CD8-positive, alpha-beta memory T cell (primary cell): ENCODE measurements at regions not wholly inside any gene's neighbourhood (a gene's known extent, or its start where the extent isn't known, plus 50 kb on each side); places are given as distances from the start of the nearest gene placed in this dataset.

Experiments
- CTCF ChIA-PET: fragments of 350-600 bp; sonication (Branson Sonifier 250); formaldehyde crosslinking; loops from one replicate; lab custom pipeline; 2021; ENCODE audit warnings: antibody characterized with exemption; lab: Charles Lee
- POLR2A ChIA-PET: fragments of 350-600 bp; sonication (Branson Sonifier 250); formaldehyde crosslinking; loops from one replicate; lab custom pipeline; 2021; ENCODE audit warnings: antibody characterized with exemption; lab: Charles Lee
- DNase-seq, 5 donors: peaks; one replicate each; pipeline versions ENCODE4 v3.0.0 to v3.0.0-alpha.2; 2020 to 2022; ENCODE audit warnings: mixed read lengths in 1 of 5
- H3K27ac ChIP-seq: one replicate; pipeline ENCODE4 v1.7.0; 2013; ENCODE audit warnings: low read depth, mild to moderate bottlenecking, low read length, moderate library complexity
- H3K27me3 ChIP-seq: 2 replicates; pipeline ENCODE4 v1.7.0; 2013; ENCODE audit warnings: low read length, mild to moderate bottlenecking; ENCODE audit not compliant: insufficient read depth, poor library complexity, severe bottlenecking
- H3K36me3 ChIP-seq: 2 replicates; pipeline ENCODE4 v1.7.0; 2013; ENCODE audit warnings: mild to moderate bottlenecking, low read length, moderate library complexity; ENCODE audit not compliant: insufficient read depth
- H3K4me1 ChIP-seq: 2 replicates; pipeline ENCODE4 v1.7.0; 2013; ENCODE audit warnings: mild to moderate bottlenecking, low read length, moderate library complexity; ENCODE audit not compliant: insufficient read depth
- H3K4me3 ChIP-seq: 2 replicates; pipeline ENCODE4 v1.7.0; 2013; ENCODE audit warnings: mild to moderate bottlenecking, low read length
- H3K9me3 ChIP-seq: 2 replicates; pipeline ENCODE4 v1.7.0; 2013; ENCODE audit warnings: mild to moderate bottlenecking, low read length
- H3K27ac Mint-ChIP-seq, 8 donors: one replicate each; pipeline ENCODE4 v1.8.0; 2020 to 2021; ENCODE audit warnings: mixed read lengths in 8 of 8, mild to moderate bottlenecking in 6 of 8, inconsistent platforms in 3 of 8, moderate library complexity in 3 of 8
- H3K27me3 Mint-ChIP-seq, 2 donors: one replicate each; pipeline ENCODE4 v1.8.0; 2020 to 2021; ENCODE audit warnings: mixed read lengths in 2 of 2, mild to moderate bottlenecking in 1 of 2, moderate library complexity in 1 of 2
- H3K36me3 Mint-ChIP-seq, 3 donors: one replicate each; pipeline ENCODE4 v1.8.0; 2020 to 2021; ENCODE audit warnings: mixed read lengths in 3 of 3, inconsistent platforms in 1 of 3, mild to moderate bottlenecking in 1 of 3
- H3K4me1 Mint-ChIP-seq, 3 donors: one replicate each; pipeline ENCODE4 v1.8.0; 2020 to 2021; ENCODE audit warnings: mixed read lengths in 3 of 3, inconsistent platforms in 1 of 3, mild to moderate bottlenecking in 1 of 3
- H3K4me3 Mint-ChIP-seq, 7 donors: one replicate each; pipeline ENCODE4 v1.8.0; 2020 to 2021; ENCODE audit warnings: mixed read lengths in 7 of 7, mild to moderate bottlenecking in 6 of 7, moderate library complexity in 4 of 7, inconsistent platforms in 2 of 7
- H3K9me3 Mint-ChIP-seq, 5 donors: one replicate each; pipeline ENCODE4 v1.8.0; 2020 to 2022; ENCODE audit warnings: mixed read lengths in 5 of 5, mild to moderate bottlenecking in 3 of 5, moderate library complexity in 2 of 5, inconsistent platforms in 1 of 5

GRCh38 chr5:159819591-159820411, 96.5 kb upstream of the ADRA1B start:
- H3K9me3 ChIP-seq, result no peaks in the 10 kb centered on the region
- DNase-seq, result no peak
- H3K27ac ChIP-seq, result no peak overlapping the region
- peak overlapping the region in 1 of 8 donors; percentile 7 for H3K27ac Mint-ChIP-seq
- no peaks in the 10 kb centered on the region for H3K4me1 Mint-ChIP-seq
- no peaks in the 10 kb centered on the region for H3K27me3 ChIP-seq
- no peaks in the 10 kb centered on the region for H3K36me3 Mint-ChIP-seq
- no peak overlapping the region for H3K4me3 ChIP-seq
- H3K27me3 Mint-ChIP-seq, result peaks cover 5 to 23% of the 10 kb centered on the region in 2 donors
- no peaks in the 10 kb centered on the region for H3K36me3 ChIP-seq
- H3K4me1 ChIP-seq, result no peaks in the 10 kb centered on the region
- no peak overlapping the region for H3K4me3 Mint-ChIP-seq
- H3K9me3 Mint-ChIP-seq, result no peaks in the 10 kb centered on the region
- ChIA-PET CTCF (interaction anchor here (0.6 kb wide), 1 partner anchor 1338 kb away, joined by 3 read pairs; no protein-coding TSS in a partner anchor), POLR2A (no interaction called here)

DNA sequence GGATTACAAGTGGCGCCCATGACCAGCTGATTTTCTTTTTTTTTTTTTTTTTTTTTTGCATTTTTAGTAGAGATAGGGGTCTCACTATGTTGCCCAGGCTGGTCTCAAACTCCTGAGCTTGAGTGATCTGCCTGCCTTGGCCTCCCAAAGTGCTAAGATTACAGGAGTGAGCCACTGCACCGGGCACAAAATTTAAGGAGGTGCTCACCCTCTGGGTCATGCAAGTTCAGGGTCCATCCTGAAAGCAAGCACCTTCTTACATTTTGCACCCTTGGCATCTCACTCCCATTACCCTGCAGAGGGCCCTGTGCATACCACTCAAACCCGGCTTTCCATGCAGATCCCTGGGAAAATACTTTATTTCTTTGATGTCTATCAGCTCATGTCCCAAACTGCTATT, 95.6 kb upstream of the ADRA1B start:
- Mint-ChIP-seq H3K4me1 (no peaks in the 10 kb centered on the region), H3K27ac (no peak overlapping the region), H3K36me3 (no peaks in the 10 kb centered on the region), H3K9me3 (no peaks in the 10 kb centered on the region), H3K4me3 (no peak overlapping the region), H3K27me3 (peaks cover 5 to 23% of the 10 kb centered on the region in 2 donors)
- H3K4me3 ChIP-seq, result no peak overlapping the region
- H3K9me3 ChIP-seq, result no peaks in the 10 kb centered on the region
- POLR2A ChIA-PET, result no interaction called here
- no peak for DNase-seq
- CTCF ChIA-PET, result interaction anchor here (0.6 kb wide), 1 partner anchor 1337 kb away, joined by 3 read pairs; no protein-coding TSS in a partner anchor
- no peaks in the 10 kb centered on the region for H3K27me3 ChIP-seq
- no peaks in the 10 kb centered on the region for H3K36me3 ChIP-seq
- no peak overlapping the region for H3K27ac ChIP-seq
- no peaks in the 10 kb centered on the region for H3K4me1 ChIP-seq

DNA sequence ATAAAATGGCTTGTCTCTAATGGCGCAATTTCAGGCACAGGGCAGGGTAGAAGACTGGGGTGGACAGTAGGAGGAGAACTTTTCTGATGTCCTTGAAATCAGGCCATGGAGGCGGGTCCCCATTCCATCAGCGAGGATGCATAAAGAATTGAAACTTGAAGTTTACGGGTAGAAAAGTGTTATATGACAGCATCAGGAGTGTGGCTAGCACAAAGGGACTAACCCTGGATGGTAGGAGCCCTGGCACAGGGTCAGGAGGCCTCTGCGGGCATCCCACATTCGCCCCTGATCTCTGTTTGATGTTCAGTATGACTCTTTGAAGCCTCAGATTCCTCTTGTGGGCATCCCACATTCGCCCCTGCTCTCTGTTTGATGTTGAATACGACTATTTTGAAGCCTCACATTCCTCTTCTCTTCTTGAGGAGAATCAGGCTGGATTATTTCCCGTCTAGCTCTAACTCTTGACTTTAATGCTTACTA, 94.8 kb upstream of the ADRA1B start:
- no peaks in the 10 kb centered on the region for H3K9me3 ChIP-seq
- H3K4me1 ChIP-seq, result no peaks in the 10 kb centered on the region
- Mint-ChIP-seq H3K4me1 (no peaks in the 10 kb centered on the region), H3K36me3 (no peaks in the 10 kb centered on the region), H3K27ac (no peak overlapping the region), H3K27me3 (peaks cover 2 to 16% of the 10 kb centered on the region in 2 donors), H3K4me3 (no peak overlapping the region), H3K9me3 (no peaks in the 10 kb centered on the region)
- POLR2A ChIA-PET, result no interaction called here
- H3K4me3 ChIP-seq, result no peak overlapping the region
- DNase-seq, result no peak
- no peaks in the 10 kb centered on the region for H3K27me3 ChIP-seq
- H3K36me3 ChIP-seq, result no peaks in the 10 kb centered on the region
- CTCF ChIA-PET, result no interaction called here
- H3K27ac ChIP-seq, result no peak overlapping the region

DNA sequence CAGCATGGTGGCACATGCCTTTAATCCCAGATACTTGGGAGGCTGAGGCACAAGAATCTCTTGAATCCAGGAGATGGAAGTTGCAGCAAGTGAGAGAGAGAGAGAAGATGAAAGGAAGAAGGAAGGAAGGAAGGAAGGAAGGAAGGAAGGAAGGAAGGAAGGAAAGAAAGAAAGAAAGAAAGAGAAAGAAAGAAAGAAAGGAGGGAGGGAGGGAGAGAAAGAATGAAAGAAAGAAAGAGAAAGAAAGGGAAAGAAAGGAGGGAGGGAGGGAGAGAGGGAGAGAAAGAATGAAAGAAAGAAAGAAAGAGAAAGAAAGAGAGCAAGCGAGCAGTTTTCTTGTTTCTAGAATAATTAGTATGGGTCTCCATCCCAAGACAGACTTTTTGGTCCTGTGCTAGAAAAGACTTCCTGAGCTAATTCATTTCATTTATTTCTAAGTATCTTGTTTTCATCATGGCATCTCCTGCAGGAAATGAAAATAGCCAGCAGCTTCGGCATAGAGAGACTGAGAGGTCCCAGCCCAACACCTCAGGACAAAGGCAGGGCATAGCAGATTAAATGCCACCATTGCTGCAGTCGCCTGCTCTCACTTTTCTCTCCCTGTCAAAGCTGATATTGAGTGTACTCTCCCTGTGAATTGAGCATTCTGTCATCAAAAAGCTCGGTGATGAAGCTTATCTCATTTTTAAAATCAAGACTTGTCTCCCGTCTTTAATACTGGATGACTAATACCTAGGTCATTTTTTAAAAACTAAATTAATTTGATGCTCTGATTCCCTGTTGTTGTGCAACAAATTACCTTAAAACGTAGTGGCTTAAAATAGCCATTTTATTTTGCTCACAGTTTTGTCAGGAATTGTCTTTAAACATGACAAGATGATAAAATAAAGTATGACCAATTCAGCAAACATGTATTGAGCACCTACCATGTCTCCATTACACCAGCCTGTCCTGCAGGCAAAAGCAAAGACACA, 91.8 kb upstream of the ADRA1B start:
- H3K27me3 ChIP-seq, result no peaks in the 10 kb centered on the region
- CTCF ChIA-PET, result no interaction called here
- no peaks in the 10 kb centered on the region for H3K36me3 Mint-ChIP-seq

GRCh38 chr5:159825551-159826051, 90.7 kb upstream of the ADRA1B start:
- ChIA-PET POLR2A (no interaction called here), CTCF (no interaction called here)
- Mint-ChIP-seq H3K27me3 (peaks cover 3 to 16% of the 10 kb centered on the region in 2 donors), H3K27ac (no peak overlapping the region), H3K9me3 (no peaks in the 10 kb centered on the region), H3K36me3 (no peaks in the 10 kb centered on the region), H3K4me3 (no peak overlapping the region), H3K4me1 (no peaks in the 10 kb centered on the region)
- Histone ChIP-seq H3K9me3 (no peaks in the 10 kb centered on the region), H3K4me3 (no peak overlapping the region), H3K36me3 (no peaks in the 10 kb centered on the region), H3K27ac (no peak overlapping the region), H3K27me3 (no peaks in the 10 kb centered on the region), H3K4me1 (no peaks in the 10 kb centered on the region)
- no peak for DNase-seq

More for the DNA sequence above, 91.8 kb upstream of the ADRA1B start:
- Histone ChIP-seq H3K36me3 (no peaks in the 10 kb centered on the region), H3K4me1 (no peaks in the 10 kb centered on the region), H3K9me3 (no peaks in the 10 kb centered on the region), H3K27ac (no peak overlapping the region), H3K4me3 (no peak overlapping the region)
- POLR2A ChIA-PET, result no interaction called here
- Mint-ChIP-seq H3K27ac (peak overlapping the region in 1 of 8 donors; percentile 29), H3K4me1 (no peaks in the 10 kb centered on the region), H3K9me3 (no peaks in the 10 kb centered on the region), H3K4me3 (no peak overlapping the region), H3K27me3 (peaks cover 3 to 12% of the 10 kb centered on the region in 2 donors)
- DNase-seq, result no peak

DNA sequence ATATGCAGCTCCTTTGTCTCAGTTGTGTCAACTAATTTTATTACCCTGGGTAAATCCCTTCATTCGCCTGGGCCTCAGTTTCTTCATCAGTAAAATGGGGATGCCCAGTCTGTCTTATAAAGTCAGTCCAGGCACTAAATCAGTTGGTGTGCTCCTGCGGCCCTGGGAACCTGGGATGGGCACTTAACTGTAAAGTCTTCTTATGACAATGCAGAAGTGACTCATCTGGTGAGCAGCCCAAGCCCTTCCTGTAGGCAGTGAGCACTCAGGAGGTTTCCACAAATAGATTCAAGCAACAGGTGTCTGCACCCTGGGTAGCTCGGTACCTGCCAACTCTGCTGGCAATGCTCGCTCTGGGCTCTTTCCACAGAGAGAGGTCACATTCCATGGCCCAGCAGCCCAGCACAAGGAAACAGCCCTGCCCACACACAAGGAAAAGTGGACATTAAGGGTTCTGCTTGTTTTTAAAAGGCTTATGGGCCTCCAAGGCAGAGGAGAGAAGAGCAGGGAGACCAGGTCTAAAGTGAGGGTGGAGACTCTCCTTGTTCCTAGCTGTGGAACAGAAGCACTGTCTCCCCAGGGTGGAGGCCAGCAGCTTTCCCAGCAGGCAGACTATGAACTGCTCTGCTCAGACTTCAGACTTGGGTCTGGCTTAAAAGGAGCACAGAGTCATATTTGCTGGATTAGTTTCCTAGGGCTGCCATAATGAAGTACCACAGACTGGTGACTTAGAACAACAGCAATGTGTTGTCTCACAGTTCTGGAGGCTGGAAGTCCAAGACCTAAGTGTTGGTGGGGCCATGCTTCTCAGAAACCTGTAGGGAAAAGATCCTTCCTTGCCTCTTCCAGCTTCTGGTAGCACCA, 89.7 kb upstream of the ADRA1B start:
- CTCF ChIA-PET, result no interaction called here

GRCh38 chr5:159827861-159828260, 88.4 kb upstream of the ADRA1B start:
- Mint-ChIP-seq H3K27ac (no peak overlapping the region), H3K4me3 (no peak overlapping the region), H3K27me3 (peaks cover 7 to 20% of the 10 kb centered on the region in 2 donors), H3K36me3 (no peaks in the 10 kb centered on the region), H3K4me1 (no peaks in the 10 kb centered on the region), H3K9me3 (no peaks in the 10 kb centered on the region)
- H3K4me1 ChIP-seq, result no peaks in the 10 kb centered on the region
- DNase-seq, result no peak
- ChIA-PET POLR2A (no interaction called here), CTCF (interaction anchor here (0.6 to 0.7 kb wide), 2 partner anchors 207 to 386 kb away, joined by 3 read pairs; no protein-coding TSS in a partner anchor)
- no peaks in the 10 kb centered on the region for H3K9me3 ChIP-seq
- H3K27me3 ChIP-seq, result no peaks in the 10 kb centered on the region
- no peaks in the 10 kb centered on the region for H3K36me3 ChIP-seq
- no peak overlapping the region for H3K27ac ChIP-seq
- H3K4me3 ChIP-seq, result no peak overlapping the region

More for the DNA sequence above, 89.7 kb upstream of the ADRA1B start:
- no peak overlapping the region for H3K27ac Mint-ChIP-seq
- no peaks in the 10 kb centered on the region for H3K36me3 Mint-ChIP-seq
- no peaks in the 10 kb centered on the region for H3K4me1 Mint-ChIP-seq
- no peak for DNase-seq
- no peaks in the 10 kb centered on the region for H3K27me3 ChIP-seq
- no peak overlapping the region for H3K4me3 Mint-ChIP-seq
- no peaks in the 10 kb centered on the region for H3K9me3 ChIP-seq
- POLR2A ChIA-PET, result no interaction called here
- no peaks in the 10 kb centered on the region for H3K4me1 ChIP-seq
- H3K27ac ChIP-seq, result no peak overlapping the region
- no peaks in the 10 kb centered on the region for H3K36me3 ChIP-seq
- H3K27me3 Mint-ChIP-seq, result peaks cover 3 to 19% of the 10 kb centered on the region in 2 donors
- H3K9me3 Mint-ChIP-seq, result no peaks in the 10 kb centered on the region
- H3K4me3 ChIP-seq, result no peak overlapping the region
